ENCODE measurements at regions not wholly inside any gene's neighbourhood (a gene's known extent, or its start where the extent isn't known, plus 50 kb on each side); places are given as distances from the start of the nearest gene placed in this dataset.

GRCh38 chr9:8085986-8086385 lies 286.4 kb upstream of the DMAC1 start:
- no peak for TF ChIP-seq POLR2A (IDR thresholded peaks at IDR 0.05)
- no peak for TF ChIP-seq CTCF (IDR thresholded peaks at IDR 0.05 in 4 of 5, conservative IDR thresholded peaks at IDR 0.05 in 1 of 5)

All from gastrocnemius medialis (tissue), 4 donors.